Colonic mucosa (tissue), 4 donors: ENCODE measurements at regions not wholly inside any gene's neighbourhood (a gene's known extent, or its start where the extent isn't known, plus 50 kb on each side); places are given as distances from the start of the nearest gene placed in this dataset.

Experiments used
- DNase-seq: peaks from one replicate; pipeline ENCODE4 v3.0.0-alpha.2; 2020
- H3K27ac ChIP-seq: fragments of 200-600 bp; one replicate; pipeline ENCODE4 v1.8.0; 2021
- H3K27me3 ChIP-seq: fragments of 200-600 bp; one replicate; pipeline ENCODE4 v1.8.0; 2021
- H3K36me3 ChIP-seq: fragments of 200-600 bp; one replicate; pipeline ENCODE4 v1.8.0; 2021
- H3K4me1 ChIP-seq: fragments of 200-600 bp; one replicate; pipeline ENCODE4 v1.8.0; 2021; ENCODE audit warnings: mild to moderate bottlenecking
- H3K4me3 ChIP-seq: fragments of 200-600 bp; one replicate; pipeline ENCODE4 v1.8.0; 2021
- H3K9ac ChIP-seq, 2 donors: one replicate each; pipeline ENCODE4 v1.7.0; 2013; ENCODE audit warnings: control low read depth in 2 of 2, low read depth in 2 of 2, low read length in 2 of 2
- H3K9me3 ChIP-seq: fragments of 200-600 bp; one replicate; pipeline ENCODE4 v1.8.0; 2021
- CTCF ChIP-seq: fragments of 200-600 bp; IDR thresholded peaks from one replicate; pipeline ENCODE4 v1.8.0; 2022; ENCODE audit warnings: antibody characterized with exemption, mild to moderate bottlenecking
- intact Hi-C: fragments of 100-400 bp; cut with DNase I; formaldehyde crosslinking; loops from one replicate; pipeline ENCODE4 v1.14.1; 2022
- donor health status: healthy.
- donor health status: DM: no; HTN: no; CAD: no.
- donor health status: DM: no; HTN: no; CAD: no.

- H3K9me3 ChIP-seq: no peaks in the 10 kb centered on the region
- intact Hi-C loops: no loop called here
- no peak for DNase-seq
- no peaks in the 10 kb centered on the region for H3K36me3 ChIP-seq
- no peak for TF ChIP-seq CTCF
- H3K9ac ChIP-seq: no peak overlapping the region
- no peak overlapping the region for H3K27ac ChIP-seq
- H3K4me1 ChIP-seq: no peaks in the 10 kb centered on the region
- H3K4me3 ChIP-seq: no peak overlapping the region
- H3K27me3 ChIP-seq: no peaks in the 10 kb centered on the region
Measured at GRCh38 chr5:93305984-93306383, 275.0 kb downstream of the NR2F1-AS1 start.

- TF ChIP-seq CTCF: no peak
- Histone ChIP-seq H3K9ac (no peak overlapping the region), H3K27ac (no peak overlapping the region), H3K9me3 (no peaks in the 10 kb centered on the region), H3K4me1 (no peaks in the 10 kb centered on the region), H3K36me3 (no peaks in the 10 kb centered on the region), H3K4me3 (no peak overlapping the region), H3K27me3 (no peaks in the 10 kb centered on the region)
- no peak for DNase-seq
- intact Hi-C loops: no loop called here
Measured at GRCh38 chr5:93304456-93305250, 276.4 kb downstream of the NR2F1-AS1 start.

- DNase-seq: no peak
- no peak for TF ChIP-seq CTCF
- H3K9ac ChIP-seq: no peak overlapping the region
- H3K27ac ChIP-seq: no peak overlapping the region
- H3K27me3 ChIP-seq: no peaks in the 10 kb centered on the region
- H3K4me3 ChIP-seq: no peak overlapping the region
- intact Hi-C loops: no loop called here
- no peaks in the 10 kb centered on the region for H3K36me3 ChIP-seq
- H3K9me3 ChIP-seq: no peaks in the 10 kb centered on the region
- H3K4me1 ChIP-seq: no peaks in the 10 kb centered on the region
Measured at GRCh38 chr5:93303291-93303691, 277.7 kb downstream of the NR2F1-AS1 start.

GRCh38 chr5:93302711-93303110 is 278.3 kb downstream of the NR2F1-AS1 start:
- DNase-seq: no peak
- no peak overlapping the region for H3K4me3 ChIP-seq
- TF ChIP-seq CTCF: no peak
- no peaks in the 10 kb centered on the region for H3K27me3 ChIP-seq
- H3K9me3 ChIP-seq: no peaks in the 10 kb centered on the region
- H3K4me1 ChIP-seq: no peaks in the 10 kb centered on the region
- no peak overlapping the region for H3K9ac ChIP-seq
- intact Hi-C loops: no loop called here
- H3K27ac ChIP-seq: no peak overlapping the region
- no peaks in the 10 kb centered on the region for H3K36me3 ChIP-seq

GRCh38 chr5:93300945-93301344 is 280.1 kb downstream of the NR2F1-AS1 start:
- DNase-seq: no peak
- no peak overlapping the region for H3K4me3 ChIP-seq
- no peaks in the 10 kb centered on the region for H3K36me3 ChIP-seq
- intact Hi-C loops: no loop called here
- H3K9me3 ChIP-seq: no peaks in the 10 kb centered on the region
- TF ChIP-seq CTCF: no peak
- no peak overlapping the region for H3K9ac ChIP-seq
- H3K27ac ChIP-seq: no peak overlapping the region
- H3K27me3 ChIP-seq: no peaks in the 10 kb centered on the region
- no peaks in the 10 kb centered on the region for H3K4me1 ChIP-seq
